ENCODE measurements at regions not wholly inside any gene's neighbourhood (a gene's known extent, or its start where the extent isn't known, plus 50 kb on each side); places are given as distances from the start of the nearest gene placed in this dataset.

- Histone ChIP-seq H3K4me2 (ENCODE audit: insufficient read depth, low read length) (no peak overlapping the region), H3K9ac (ENCODE audit: insufficient read depth in 1 of 2, low read depth in 2 of 2, low read length in 2 of 2) (no peak overlapping the region), H3K36me3 (ENCODE audit: control insufficient read depth, insufficient read depth, low read length) (no peaks in the 10 kb centered on the region), H3K4me1 (replicated peaks in 1 of 2; ENCODE audit: control insufficient read depth in 2 of 2, insufficient read depth in 2 of 2, low read length in 2 of 2) (no peaks in the 10 kb centered on the region; a peak in 1 of 5 replicates), H3K4me3 (no peak overlapping the region), H3K27me3 (ENCODE audit: control insufficient read depth in 2 of 2, insufficient read depth in 2 of 2, low read length in 2 of 2) (peaks cover 7 to 17% of the 10 kb centered on the region in 2 experiments; a peak in 4 of 5 replicates), H2AFZ (ENCODE audit: low read depth, low read length) (no peak overlapping the region), H4K20me1 (replicated peaks; ENCODE audit: control insufficient read depth, insufficient read depth, low read length) (no peaks in the 10 kb centered on the region), H3K27ac (ENCODE audit: extremely low read depth, low read depth, low read length) (no peak overlapping the region), H3K79me2 (ENCODE audit: control insufficient read depth, insufficient read depth, low read length) (no peaks in the 10 kb centered on the region), H3K9me3 (replicated peaks; ENCODE audit: control insufficient read depth, insufficient read depth, low read depth, low read length) (no peaks in the 10 kb centered on the region), H3K9me1 (ENCODE audit: control insufficient read depth, insufficient read depth, low read length) (no peaks in the 10 kb centered on the region)
- WGBS (ENCODE audit: insufficient coverage, low coverage, missing lambda C conversion rate): 0% methylated on average over 4 of the region's 7 CpGs
- CTCF ChIA-PET (ENCODE audit: low intra/inter-chr PET ratio): no interaction called here
- TF ChIP-seq SPI1 (IDR thresholded peaks at IDR 0.05; ENCODE audit: borderline replicate concordance, low read depth, low read length) (no peak), SFPQ (IDR thresholded peaks at IDR 0.05; ENCODE audit: low read depth, low read length) (no peak), NR2F6 (CRISPR knock-in tag; IDR thresholded peaks at IDR 0.05) (no peak), SAFB (IDR thresholded peaks at IDR 0.05; ENCODE audit: borderline replicate concordance, low read depth, low read length) (no peak), FOXJ3 (CRISPR knock-in tag; IDR thresholded peaks at IDR 0.05) (no peak), GABPB1 (CRISPR knock-in tag; IDR thresholded peaks at IDR 0.05) (no peak), CSDE1 (IDR thresholded peaks at IDR 0.05) (no peak), MCM7 (IDR thresholded peaks at IDR 0.05) (no peak), ZNF707 (CRISPR knock-in tag; conservative IDR thresholded peaks at IDR 0.05) (no peak), PKNOX1 (IDR thresholded peaks at IDR 0.05) (no peak), NR4A1 (CRISPR knock-in tag; IDR thresholded peaks at IDR 0.05) (no peak), NR4A1 (tag; IDR thresholded peaks at IDR 0.05) (no peak), MITF (IDR thresholded peaks at IDR 0.05) (no peak), FOS (IDR thresholded peaks at IDR 0.05; ENCODE audit: extremely low read depth, insufficient read length) (no peak), ZNF316 (IDR thresholded peaks at IDR 0.05) (no peak), PRPF4 (IDR thresholded peaks at IDR 0.05; ENCODE audit: insufficient read depth, low read depth, low read length, poor library complexity, severe bottlenecking) (no peak), ETV1 (tag; conservative IDR thresholded peaks at IDR 0.05; ENCODE audit: low read depth) (no peak), POU5F1 (IDR thresholded peaks at IDR 0.05; ENCODE audit: borderline replicate concordance, low read depth, low read length, partially characterized antibody) (no peak), SOX6 (IDR thresholded peaks at IDR 0.05) (no peak)
- in situ Hi-C loops (cut with MboI): no loop called here
- no peak for FAIRE-seq
- intact Hi-C loops (cut with micrococcal nuclease): no loop called here
- BruUV-seq (replicated peaks): no TSS peak
- no peak for DNase-seq (ENCODE audit: extremely low read depth in 1 of 4, low spot score in 3 of 4)
- POLR2A ChIA-PET: interaction anchor here (0.7 kb wide), 1 partner anchor 10 kb away, joined by 3 read pairs; no protein-coding TSS in a partner anchor
- no peak for ATAC-seq
Measured at GRCh38 chr10:128278362-128278761, 152.1 kb upstream of the MKI67 start.

All from K562 (cell line).